H1 (cell line): ENCODE measurements at regions not wholly inside any gene's neighbourhood (a gene's known extent, or its start where the extent isn't known, plus 50 kb on each side); places are given as distances from the start of the nearest gene placed in this dataset.

Source experiments
- CTCF ChIA-PET: fragments of 300-600 bp; sonication (Branson Sonifier 250); formaldehyde crosslinking; loops from one replicate; lab custom pipeline; 2021; ENCODE audit not compliant: partially characterized antibody; lab: Charles Lee
- POLR2A ChIA-PET: fragments of 300-600 bp; sonication (Branson Sonifier 250); formaldehyde crosslinking; loops from one replicate; lab custom pipeline; 2021; ENCODE audit warnings: inconsistent platforms; ENCODE audit not compliant: partially characterized antibody; lab: Charles Lee
- DNase-seq, 2 experiments: peaks; one replicate each; pipeline versions ENCODE4 v3.0.0 to v3.0.0-alpha.2; 2010 to 2022; ENCODE audit warnings: low spot score in 2 of 2, low read depth in 1 of 2, mixed read lengths in 1 of 2
- FAIRE-seq: peaks from 2 replicates; lab custom pipeline; 2011; peaks lifted over from hg19 to GRCh38; lab: Jason Lieb, UNC
- H2AFZ ChIP-seq: 2 replicates; pipeline ENCODE4 v1.8.1; 2012; ENCODE audit warnings: low read length, inconsistent platforms
- H2AK5ac ChIP-seq: 2 replicates; pipeline ENCODE4 v1.6.1; 2013; ENCODE audit warnings: low read depth, low read length
- H2BK120ac ChIP-seq: replicated peaks from 2 replicates; pipeline ENCODE3; 2013; ENCODE audit warnings: low read depth, low read length, inconsistent platforms
- H2BK12ac ChIP-seq: 2 replicates; pipeline ENCODE4 v1.6.1; 2013; ENCODE audit warnings: low read depth, low read length
- H2BK15ac ChIP-seq: 2 replicates; pipeline ENCODE4 v1.6.1; 2013; ENCODE audit warnings: low read length
- H2BK20ac ChIP-seq: 2 replicates; pipeline ENCODE4 v1.6.1; 2013; ENCODE audit warnings: low read length
- H2BK5ac ChIP-seq: 2 replicates; pipeline ENCODE4 v1.6.1; 2013; ENCODE audit warnings: low read depth, low read length
- H3K14ac ChIP-seq: 2 replicates; pipeline ENCODE4 v1.6.1; 2013; ENCODE audit warnings: inconsistent platforms; ENCODE audit not compliant: insufficient read length
- H3K18ac ChIP-seq: 2 replicates; pipeline ENCODE4 v1.6.1; 2013; ENCODE audit warnings: low read length; ENCODE audit errors: extremely low read depth
- H3K23ac ChIP-seq: 2 replicates; pipeline ENCODE4 v1.6.1; 2013; ENCODE audit warnings: inconsistent platforms; ENCODE audit not compliant: insufficient read length
- H3K23me2 ChIP-seq: 2 replicates; pipeline ENCODE4 v1.6.1; 2013; ENCODE audit warnings: low read depth, low read length
- H3K27ac ChIP-seq: 2 replicates; pipeline ENCODE4 v1.6.1; 2011; ENCODE audit warnings: low read depth, low read length, inconsistent platforms
- H3K27me3 ChIP-seq, 4 experiments: replicated peaks in 1 of 4; 1 replicate in 1 of 4; 2 replicates in 3 of 4; pipeline versions ENCODE4 v1.6.1 to v1.8.1; 2011 to 2013; ENCODE audit warnings: low read length in 3 of 4, mild to moderate bottlenecking in 3 of 4, inconsistent platforms in 2 of 4, mixed read lengths in 2 of 4, moderate library complexity in 1 of 4; ENCODE audit not compliant: control insufficient read depth in 3 of 4, insufficient read depth in 3 of 4; ENCODE audit errors: extremely low read depth in 1 of 4
- H3K36me3 ChIP-seq, 4 experiments: 2 replicates each; pipeline versions ENCODE4 v1.6.1 to v1.8.1; 2011 to 2013; ENCODE audit warnings: mild to moderate bottlenecking in 4 of 4, low read length in 3 of 4, moderate library complexity in 2 of 4, control low read depth in 1 of 4, inconsistent platforms in 1 of 4; ENCODE audit not compliant: insufficient read depth in 4 of 4, control insufficient read depth in 2 of 4
- H3K4ac ChIP-seq: replicated peaks from 2 replicates; pipeline ENCODE3; 2013; ENCODE audit warnings: low read length, low read depth, mixed read lengths, inconsistent platforms; ENCODE audit not compliant: insufficient read length
- H3K4me1 ChIP-seq, 4 experiments: replicated peaks in 1 of 4; 1 replicate in 1 of 4; 2 replicates in 3 of 4; pipeline versions ENCODE4 v1.6.1 to v1.8.1; 2011 to 2013; ENCODE audit warnings: low read length in 3 of 4, inconsistent platforms in 2 of 4, mixed read lengths in 1 of 4; ENCODE audit not compliant: insufficient read depth in 4 of 4, control insufficient read depth in 3 of 4
- H3K4me2 ChIP-seq, 2 experiments: 2 replicates each; pipeline versions ENCODE4 v1.6.1 to v1.8.1; 2011 to 2013; ENCODE audit warnings: low read depth in 2 of 2, low read length in 2 of 2, control low read depth in 1 of 2, inconsistent platforms in 1 of 2, mild to moderate bottlenecking in 1 of 2; ENCODE audit not compliant: insufficient read depth in 1 of 2
- H3K4me3 ChIP-seq, 4 experiments: fragments of 200-600, 300-600 bp in 1 of 4; sonication (generic), shearing (Covaris generic), sonication (Bioruptor Twin) in 1 of 4; 2 replicates each; pipeline versions ENCODE4 v1.5.1 to v1.8.1; 2011 to 2016; ENCODE audit warnings: low read length in 4 of 4, low read depth in 3 of 4, control low read depth in 2 of 4, inconsistent platforms in 2 of 4, mild to moderate bottlenecking in 2 of 4, mixed read lengths in 1 of 4, moderate library complexity in 1 of 4; ENCODE audit not compliant: insufficient read depth in 2 of 4; ENCODE audit errors: extremely low read depth in 1 of 4
- H3K56ac ChIP-seq: replicated peaks from 2 replicates; pipeline ENCODE3; 2013; ENCODE audit warnings: low read depth, mild to moderate bottlenecking, mixed read lengths, low read length, inconsistent platforms; ENCODE audit not compliant: insufficient read length
- H3K79me1 ChIP-seq: 2 replicates; pipeline ENCODE4 v1.6.1; 2013; ENCODE audit warnings: low read depth, low read length, control low read depth
- H3K79me2 ChIP-seq, 2 experiments: 2 replicates each; pipeline versions ENCODE4 v1.6.1 to v1.8.1; 2012 to 2013; ENCODE audit warnings: low read length in 2 of 2, mild to moderate bottlenecking in 2 of 2, inconsistent platforms in 1 of 2; ENCODE audit not compliant: insufficient read depth in 2 of 2, control insufficient read depth in 1 of 2
- H3K9ac ChIP-seq, 4 experiments: replicated peaks in 1 of 4; 1 replicate in 1 of 4; 2 replicates in 3 of 4; pipeline versions ENCODE4 v1.6.1 to v1.8.1; 2011 to 2013; ENCODE audit warnings: low read depth in 3 of 4, low read length in 3 of 4, control low read depth in 2 of 4, mild to moderate bottlenecking in 2 of 4, moderate library complexity in 2 of 4, inconsistent platforms in 1 of 4; ENCODE audit errors: extremely low read depth in 1 of 4
- H3K9me3 ChIP-seq, 2 experiments: 2 replicates each; pipeline versions ENCODE4 v1.6.1 to v1.8.1; 2012 to 2013; ENCODE audit warnings: mild to moderate bottlenecking in 2 of 2, moderate library complexity in 2 of 2, control low read depth in 1 of 2, inconsistent platforms in 1 of 2, low read depth in 1 of 2, low read length in 1 of 2, mixed read lengths in 1 of 2; ENCODE audit not compliant: insufficient read depth in 2 of 2
- H4K20me1 ChIP-seq, 2 experiments: replicated peaks in 1 of 2; 2 replicates each; pipeline versions ENCODE3 to v1.8.1; 2011 to 2013; ENCODE audit warnings: inconsistent platforms in 2 of 2, low read length in 2 of 2, mild to moderate bottlenecking in 1 of 2; ENCODE audit not compliant: insufficient read depth in 2 of 2, control insufficient read depth in 1 of 2
- H4K5ac ChIP-seq: 2 replicates; pipeline ENCODE4 v1.6.1; 2013; ENCODE audit warnings: low read length, low read depth, mixed read lengths, inconsistent platforms; ENCODE audit not compliant: insufficient read length
- H4K8ac ChIP-seq: 2 replicates; pipeline ENCODE4 v1.8.0; 2013; ENCODE audit warnings: mild to moderate bottlenecking, moderate library complexity, low read length, inconsistent platforms; ENCODE audit not compliant: insufficient read depth; ENCODE audit errors: extremely low read depth
- H4K91ac ChIP-seq: replicated peaks from 2 replicates; pipeline ENCODE3; 2013; ENCODE audit warnings: low read length, mixed read lengths, inconsistent platforms; ENCODE audit not compliant: insufficient read length
- BACH1 ChIP-seq: IDR thresholded peaks from 2 replicates; pipeline ENCODE4 v1.6.1; 2012; ENCODE audit warnings: low read length, improper control_type of control experiment
- POLR2A ChIP-seq, 2 experiments: IDR thresholded peaks; 1 replicate in 1 of 2; 2 replicates in 1 of 2; pipeline ENCODE4 v1.6.1; 2011; ENCODE audit warnings: low read depth in 2 of 2, low read length in 2 of 2, mild to moderate bottlenecking in 2 of 2; ENCODE audit errors: control extremely low read depth in 1 of 2
- SP4 ChIP-seq: IDR thresholded peaks from 2 replicates; pipeline ENCODE4 v1.6.1; 2012; ENCODE audit warnings: low read length, inconsistent platforms
- TAF7 ChIP-seq: optimal IDR thresholded peaks from 2 replicates; pipeline ENCODE3; 2011; ENCODE audit warnings: low read depth, mild to moderate bottlenecking, inconsistent platforms, low read length, moderate library complexity, borderline replicate concordance
- WGBS, 2 experiments: shearing (Covaris generic) in 1 of 2; methylation state at CpG; one replicate each; pipeline versions ENCODE4 v1.1.6 to v1.1.7; 2013 to 2015; ENCODE audit warnings: low lambda C conversion rate in 2 of 2, mixed read lengths in 2 of 2, inconsistent platforms in 1 of 2, low coverage in 1 of 2, missing lambda C conversion rate in 1 of 2; ENCODE audit not compliant: insufficient replicate concordance in 2 of 2, insufficient coverage in 1 of 2, insufficient read length in 1 of 2; ENCODE audit errors: extremely low coverage in 1 of 2, missing lambda C conversion rate in 1 of 2; 5-methylcytosine and 5-hydroxymethylcytosine counted together

DNA sequence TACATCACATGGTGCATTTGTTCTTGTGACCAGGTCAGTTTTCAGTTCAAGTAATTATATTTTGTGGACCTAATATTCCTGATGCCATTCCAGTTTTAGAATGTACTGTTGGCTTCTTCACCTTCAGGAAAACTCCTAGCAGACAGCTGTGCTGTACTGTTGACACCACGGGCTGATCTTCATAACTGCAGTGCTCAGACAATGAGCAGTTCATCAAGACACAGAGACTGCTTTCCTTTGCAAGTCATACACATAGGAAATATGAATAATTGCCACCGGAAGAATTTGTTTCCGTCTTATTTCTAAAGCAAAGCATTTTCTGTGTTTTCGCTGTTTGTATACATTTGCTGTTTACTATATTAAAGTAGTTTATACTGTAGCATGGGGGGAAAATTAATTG, 89.8 kb downstream of the C6orf118 start:
- no peak overlapping the region for H4K8ac ChIP-seq
- no peak overlapping the region for H2AFZ ChIP-seq
- ChIA-PET POLR2A (no interaction called here), CTCF (interaction anchor here (1.6 kb wide), 1 partner anchor 11 kb away, joined by 7 read pairs; no protein-coding TSS in a partner anchor)
- H3K23ac ChIP-seq: no peak overlapping the region
- no peak overlapping the region for H2AK5ac ChIP-seq
- H3K9me3 ChIP-seq: no peaks in the 10 kb centered on the region
- no peaks in the 10 kb centered on the region for H3K79me2 ChIP-seq
- no peak overlapping the region for H3K4me3 ChIP-seq
- no peaks in the 10 kb centered on the region for H3K23me2 ChIP-seq
- no peak overlapping the region for H3K18ac ChIP-seq
- H2BK120ac ChIP-seq: no peak overlapping the region
- no peak overlapping the region for H3K56ac ChIP-seq
- no peak overlapping the region for H2BK5ac ChIP-seq
- H4K91ac ChIP-seq: no peak overlapping the region
- H3K9ac ChIP-seq: no peak overlapping the region
- no peaks in the 10 kb centered on the region for H3K79me1 ChIP-seq
- no peak overlapping the region for H3K27ac ChIP-seq
- no peaks in the 10 kb centered on the region for H3K27me3 ChIP-seq
- H3K4me2 ChIP-seq: no peak overlapping the region
- no peak overlapping the region for H4K5ac ChIP-seq
- WGBS, 2 experiments: 88% methylated on average over 4 of the region's 4 CpGs; no CpG with 5 or more reads in 1 of the 2 experiments
- H2BK15ac ChIP-seq: no peak overlapping the region
- no peaks in the 10 kb centered on the region for H4K20me1 ChIP-seq
- no peak overlapping the region for H2BK12ac ChIP-seq
- no peak overlapping the region for H3K4ac ChIP-seq
- no peak for DNase-seq
- FAIRE-seq: no peak
- H3K14ac ChIP-seq: no peak overlapping the region
- H2BK20ac ChIP-seq: no peak overlapping the region
- no peak for TF ChIP-seq TAF7
- no peak for TF ChIP-seq BACH1
- no peak for TF ChIP-seq POLR2A (IDR thresholded peaks at IDR 0.05; ENCODE audit: control extremely low read depth in 1 of 2, low read depth in 2 of 2, low read length in 2 of 2)
- no peak for TF ChIP-seq SP4
- no peaks in the 10 kb centered on the region for H3K36me3 ChIP-seq
- no peaks in the 10 kb centered on the region for H3K4me1 ChIP-seq
